ENCODE measurements at regions not wholly inside any gene's neighbourhood (a gene's known extent, or its start where the extent isn't known, plus 50 kb on each side); places are given as distances from the start of the nearest gene placed in this dataset.
"Not testable (repeated sequence)": the region's sequence is repeated elsewhere in the genome, so short reads cannot be mapped to it uniquely, and the experiment has no call there.

- H3K4me3 ChIP-seq (ENCODE audit: low read depth, low read length), result no peak overlapping the region
- DNase-seq (ENCODE audit: low read depth, low spot score), result no peak
- in situ Hi-C loops (cut with HindIII; ENCODE audit: low sequenced_read_pairs), result no loop called here
- TF ChIP-seq, protein P1, sequence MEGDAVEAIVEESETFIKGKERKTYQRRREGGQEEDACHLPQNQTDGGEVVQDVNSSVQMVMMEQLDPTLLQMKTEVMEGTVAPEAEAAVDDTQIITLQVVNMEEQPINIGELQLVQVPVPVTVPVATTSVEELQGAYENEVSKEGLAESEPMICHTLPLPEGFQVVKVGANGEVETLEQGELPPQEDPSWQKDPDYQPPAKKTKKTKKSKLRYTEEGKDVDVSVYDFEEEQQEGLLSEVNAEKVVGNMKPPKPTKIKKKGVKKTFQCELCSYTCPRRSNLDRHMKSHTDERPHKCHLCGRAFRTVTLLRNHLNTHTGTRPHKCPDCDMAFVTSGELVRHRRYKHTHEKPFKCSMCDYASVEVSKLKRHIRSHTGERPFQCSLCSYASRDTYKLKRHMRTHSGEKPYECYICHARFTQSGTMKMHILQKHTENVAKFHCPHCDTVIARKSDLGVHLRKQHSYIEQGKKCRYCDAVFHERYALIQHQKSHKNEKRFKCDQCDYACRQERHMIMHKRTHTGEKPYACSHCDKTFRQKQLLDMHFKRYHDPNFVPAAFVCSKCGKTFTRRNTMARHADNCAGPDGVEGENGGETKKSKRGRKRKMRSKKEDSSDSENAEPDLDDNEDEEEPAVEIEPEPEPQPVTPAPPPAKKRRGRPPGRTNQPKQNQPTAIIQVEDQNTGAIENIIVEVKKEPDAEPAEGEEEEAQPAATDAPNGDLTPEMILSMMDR (IDR thresholded peaks at IDR 0.05; ENCODE audit: low read depth, low read length), result no peak
These were observed 69.2 kb upstream of the SSBP3 start for GRCh38 chr1:54475357-54475881.

- DNase-seq (ENCODE audit: low read depth, low spot score), result no peak
- TF ChIP-seq, protein P1 (IDR thresholded peaks at IDR 0.05; ENCODE audit: low read depth, low read length), result no peak
- in situ Hi-C loops (cut with HindIII; ENCODE audit: low sequenced_read_pairs), result no loop called here
- H3K4me3 ChIP-seq (ENCODE audit: low read depth, low read length), result no peak overlapping the region
These were observed 68.4 kb upstream of the SSBP3 start for GRCh38 chr1:54474310-54475251.

- DNase-seq (ENCODE audit: low read depth, low spot score), result no peak
- TF ChIP-seq, protein P1 (IDR thresholded peaks at IDR 0.05; ENCODE audit: low read depth, low read length), result no peak
- in situ Hi-C loops (cut with HindIII; ENCODE audit: low sequenced_read_pairs), result no loop called here
- no peak overlapping the region for H3K4me3 ChIP-seq (ENCODE audit: low read depth, low read length)
These were observed 65.4 kb upstream of the SSBP3 start for GRCh38 chr1:54471588-54471987.

- DNase-seq (ENCODE audit: low read depth, low spot score); in situ Hi-C loops (cut with HindIII; ENCODE audit: low sequenced_read_pairs); H3K4me3 ChIP-seq (ENCODE audit: low read depth, low read length): not testable (repeated sequence)
These were observed 63.2 kb upstream of the SSBP3 start for GRCh38 chr1:54469444-54469843.

GRCh38 chr1:54468288-54469084, 62.3 kb upstream of the SSBP3 start:
- in situ Hi-C loops (cut with HindIII; ENCODE audit: low sequenced_read_pairs); DNase-seq (ENCODE audit: low read depth, low spot score); H3K4me3 ChIP-seq (ENCODE audit: low read depth, low read length): not testable (repeated sequence)

DNA sequence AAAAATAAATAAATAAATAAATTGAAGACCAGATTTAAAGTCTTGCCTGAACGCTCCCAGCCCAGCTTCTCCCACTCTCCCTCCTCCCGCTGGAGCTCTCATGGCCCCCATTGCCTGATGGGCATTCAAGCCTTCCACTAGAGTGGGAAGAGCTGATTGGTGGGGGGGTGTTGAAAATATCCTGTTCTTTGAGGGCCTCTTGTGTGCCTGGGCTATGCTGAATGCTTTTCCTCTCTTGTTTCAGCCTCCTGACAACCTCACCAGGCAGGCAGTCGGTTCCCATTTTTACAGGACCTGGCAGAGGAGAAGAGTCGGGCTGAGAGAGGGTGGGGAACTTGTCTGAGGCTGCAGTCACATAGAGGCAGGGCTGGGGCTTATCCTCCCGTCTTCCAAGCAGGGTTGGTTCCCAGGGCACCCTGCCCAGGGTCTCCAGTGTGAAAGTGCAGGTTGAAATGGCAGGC, 59.2 kb upstream of the SSBP3 start:
- in situ Hi-C loops (cut with HindIII; ENCODE audit: low sequenced_read_pairs), result no loop called here
- no peak for DNase-seq (ENCODE audit: low read depth, low spot score)
- TF ChIP-seq, protein P1 (IDR thresholded peaks at IDR 0.05; ENCODE audit: low read depth, low read length), result no peak
- H3K4me3 ChIP-seq (ENCODE audit: low read depth, low read length), result no peak overlapping the region

GRCh38 chr1:54464477-54465146, 58.4 kb upstream of the SSBP3 start:
- TF ChIP-seq, protein P1 (IDR thresholded peaks at IDR 0.05; ENCODE audit: low read depth, low read length), result no peak
- H3K4me3 ChIP-seq (ENCODE audit: low read depth, low read length), result no peak overlapping the region
- DNase-seq (ENCODE audit: low read depth, low spot score), result no peak
- in situ Hi-C loops (cut with HindIII; ENCODE audit: low sequenced_read_pairs), result no loop called here

All from astrocyte of the spinal cord (primary cell).